ENCODE measurements at regions not wholly inside any gene's neighbourhood (a gene's known extent, or its start where the extent isn't known, plus 50 kb on each side); places are given as distances from the start of the nearest gene placed in this dataset.

DNA sequence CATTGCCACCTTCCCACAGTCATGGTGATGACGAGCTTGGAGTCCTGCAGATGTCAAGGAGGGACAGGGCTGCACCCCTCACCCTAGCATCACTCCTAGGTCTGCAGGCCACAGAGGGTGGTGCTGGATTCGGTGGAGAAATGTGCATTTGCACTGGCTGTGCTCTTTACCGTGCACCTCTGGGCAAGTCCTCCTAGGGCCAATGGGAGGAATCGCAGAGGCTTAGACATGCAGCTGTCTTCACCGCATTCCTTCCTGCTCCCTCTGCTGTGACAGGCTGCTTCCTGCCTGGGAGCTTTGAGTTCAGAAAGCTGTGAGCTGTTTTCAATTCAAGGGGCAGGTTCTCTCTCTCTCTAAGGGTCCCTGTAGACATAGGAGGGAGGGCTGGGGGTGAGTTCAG, 85.1 kb downstream of the EDN3 start:
- Histone ChIP-seq H3K79me2 (ENCODE audit: control insufficient read depth, insufficient read depth, low read length) (no peaks in the 10 kb centered on the region), H3K9me1 (ENCODE audit: control insufficient read depth, insufficient read depth, low read length) (no peaks in the 10 kb centered on the region), H3K27ac (ENCODE audit: extremely low read depth, low read depth, low read length) (no peak overlapping the region), H3K4me1 (replicated peaks in 1 of 2; ENCODE audit: control insufficient read depth in 2 of 2, insufficient read depth in 2 of 2, low read length in 2 of 2) (no peaks in the 10 kb centered on the region), H3K36me3 (ENCODE audit: control insufficient read depth, insufficient read depth, low read length) (no peaks in the 10 kb centered on the region), H4K20me1 (replicated peaks; ENCODE audit: control insufficient read depth, insufficient read depth, low read length) (0 out of 2 replicates have a peak, but pooled peaks cover 3% of the 10 kb centered on the region), H3K9ac (ENCODE audit: insufficient read depth in 1 of 2, low read depth in 2 of 2, low read length in 2 of 2) (no peak overlapping the region; a peak in 1 of 4 replicates), H3K9me3 (replicated peaks; ENCODE audit: control insufficient read depth, insufficient read depth, low read depth, low read length) (no peaks in the 10 kb centered on the region), H3K4me2 (ENCODE audit: insufficient read depth, low read length) (no peak overlapping the region), H3K27me3 (ENCODE audit: control insufficient read depth in 2 of 2, insufficient read depth in 2 of 2, low read length in 2 of 2) (peaks cover 0 to 16% of the 10 kb centered on the region in 2 experiments; a peak in 2 of 5 replicates), H3K4me3 (no peak overlapping the region), H2AFZ (ENCODE audit: low read depth, low read length) (no peak overlapping the region)
- CTCF ChIA-PET (ENCODE audit: low intra/inter-chr PET ratio) = no interaction called here
- ATAC-seq = no peak
- no peak for DNase-seq (ENCODE audit: extremely low read depth in 1 of 4, low spot score in 3 of 4)
- intact Hi-C loops (cut with micrococcal nuclease) = no loop called here
- no peak for FAIRE-seq
- POLR2A ChIA-PET = interaction anchor here (0.8 to 1.3 kb wide), 2 partner anchors 12 to 74 kb away, joined by 3 read pairs; no protein-coding TSS in a partner anchor
- 14% methylated on average over 5 of the region's 5 CpGs for WGBS (ENCODE audit: insufficient coverage, low coverage, missing lambda C conversion rate)
- in situ Hi-C loops (cut with MboI) = no loop called here
- BruUV-seq (replicated peaks) = no TSS peak
- TF ChIP-seq ZNF766 (CRISPR knock-in tag; conservative IDR thresholded peaks at IDR 0.05) (no peak), CHD2 (IDR thresholded peaks at IDR 0.05; ENCODE audit: low read depth, low read length) (no peak), FOSL1 (tag; conservative IDR thresholded peaks at IDR 0.05) (no peak), SIN3A (IDR thresholded peaks at IDR 0.05; ENCODE audit: borderline replicate concordance in 2 of 2, control insufficient read depth in 1 of 2, low read depth in 2 of 2, low read length in 2 of 2) (no peak), CBX8 (IDR thresholded peaks at IDR 0.05; ENCODE audit: borderline replicate concordance, extremely low read depth, low read depth, low read length, poor library complexity, severe bottlenecking) (no peak), BRCA1 (IDR thresholded peaks at IDR 0.05) (no peak), BRCA1 (CRISPR knock-in tag; IDR thresholded peaks at IDR 0.05) (no peak), STAG1 (CRISPR knock-in tag; IDR thresholded peaks at IDR 0.05; ENCODE audit: borderline replicate concordance) (no peak), SRF (CRISPR knock-in tag; IDR thresholded peaks at IDR 0.05) (no peak), POLR2H (tag; IDR thresholded peaks at IDR 0.05; ENCODE audit: low read depth) (no peak), ZFPM2 (CRISPR knock-in tag; IDR thresholded peaks at IDR 0.05) (no peak), KAT7 (CRISPR knock-in tag; IDR thresholded peaks at IDR 0.05; ENCODE audit: borderline replicate concordance) (no peak), ZNF583 (CRISPR knock-in tag; IDR thresholded peaks at IDR 0.05) (no peak), GATAD2B (IDR thresholded peaks at IDR 0.05; ENCODE audit: borderline replicate concordance) (no peak), CCNT2 (IDR thresholded peaks at IDR 0.05; ENCODE audit: borderline replicate concordance, extremely low read depth, insufficient read length, low read depth, low read length) (no peak), ZFP30 (CRISPR knock-in tag; IDR thresholded peaks at IDR 0.05; ENCODE audit: borderline replicate concordance) (no peak), BDP1 (IDR thresholded peaks at IDR 0.05; ENCODE audit: insufficient read depth, insufficient read length) (no peak)
- TF ChIP-seq, protein P1, sequence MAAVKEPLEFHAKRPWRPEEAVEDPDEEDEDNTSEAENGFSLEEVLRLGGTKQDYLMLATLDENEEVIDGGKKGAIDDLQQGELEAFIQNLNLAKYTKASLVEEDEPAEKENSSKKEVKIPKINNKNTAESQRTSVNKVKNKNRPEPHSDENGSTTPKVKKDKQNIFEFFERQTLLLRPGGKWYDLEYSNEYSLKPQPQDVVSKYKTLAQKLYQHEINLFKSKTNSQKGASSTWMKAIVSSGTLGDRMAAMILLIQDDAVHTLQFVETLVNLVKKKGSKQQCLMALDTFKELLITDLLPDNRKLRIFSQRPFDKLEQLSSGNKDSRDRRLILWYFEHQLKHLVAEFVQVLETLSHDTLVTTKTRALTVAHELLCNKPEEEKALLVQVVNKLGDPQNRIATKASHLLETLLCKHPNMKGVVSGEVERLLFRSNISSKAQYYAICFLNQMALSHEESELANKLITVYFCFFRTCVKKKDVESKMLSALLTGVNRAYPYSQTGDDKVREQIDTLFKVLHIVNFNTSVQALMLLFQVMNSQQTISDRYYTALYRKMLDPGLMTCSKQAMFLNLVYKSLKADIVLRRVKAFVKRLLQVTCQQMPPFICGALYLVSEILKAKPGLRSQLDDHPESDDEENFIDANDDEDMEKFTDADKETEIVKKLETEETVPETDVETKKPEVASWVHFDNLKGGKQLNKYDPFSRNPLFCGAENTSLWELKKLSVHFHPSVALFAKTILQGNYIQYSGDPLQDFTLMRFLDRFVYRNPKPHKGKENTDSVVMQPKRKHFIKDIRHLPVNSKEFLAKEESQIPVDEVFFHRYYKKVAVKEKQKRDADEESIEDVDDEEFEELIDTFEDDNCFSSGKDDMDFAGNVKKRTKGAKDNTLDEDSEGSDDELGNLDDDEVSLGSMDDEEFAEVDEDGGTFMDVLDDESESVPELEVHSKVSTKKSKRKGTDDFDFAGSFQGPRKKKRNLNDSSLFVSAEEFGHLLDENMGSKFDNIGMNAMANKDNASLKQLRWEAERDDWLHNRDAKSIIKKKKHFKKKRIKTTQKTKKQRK (IDR thresholded peaks at IDR 0.05; ENCODE audit: borderline replicate concordance, low read depth, low read length) = no peak

All from K562 (cell line).